GM19395 (cell line): ENCODE measurements at regions not wholly inside any gene's neighbourhood (a gene's known extent, or its start where the extent isn't known, plus 50 kb on each side); places are given as distances from the start of the nearest gene placed in this dataset.

Experiments used
- ATAC-seq: cut with Tn5 transposase; IDR thresholded peaks from one replicate; pipeline ENCODE4 v1.9.1; 2021; ENCODE audit warnings: mild to moderate bottlenecking, moderate library complexity; ENCODE audit not compliant: unreplicated experiment

DNA sequence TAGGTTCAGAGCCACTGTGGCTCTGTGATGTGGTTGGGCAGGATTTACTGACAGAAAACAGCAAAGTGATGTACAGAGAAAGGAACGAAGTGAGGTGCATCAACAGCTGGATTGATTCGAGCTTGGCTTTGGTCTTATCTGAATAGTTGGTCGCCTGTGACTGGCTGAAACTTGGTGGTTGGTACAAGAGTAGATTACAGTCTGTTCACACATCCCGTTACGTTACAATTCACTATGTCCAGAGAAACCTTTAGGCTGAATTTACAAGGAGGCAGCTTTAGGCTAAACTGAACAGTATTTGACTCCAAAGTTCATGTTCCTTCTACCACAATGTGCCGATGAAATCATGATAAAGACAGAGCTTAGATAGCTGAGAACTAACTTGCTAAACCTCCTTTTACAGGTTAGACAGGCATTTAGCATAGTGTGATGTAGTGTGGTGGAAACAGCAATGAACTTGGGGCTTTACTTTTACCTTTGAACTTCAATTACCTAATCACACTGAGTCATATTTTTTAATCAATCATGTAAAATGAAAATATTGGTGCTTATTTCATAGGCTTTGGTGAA, 210.2 kb upstream of the PUM3 start:
- ATAC-seq = no peak

GRCh38 chr9:3049636-3050035, 205.7 kb upstream of the PUM3 start:
- ATAC-seq = no peak

GRCh38 chr9:3047912-3048311, 204.0 kb upstream of the PUM3 start:
- no peak for ATAC-seq

DNA sequence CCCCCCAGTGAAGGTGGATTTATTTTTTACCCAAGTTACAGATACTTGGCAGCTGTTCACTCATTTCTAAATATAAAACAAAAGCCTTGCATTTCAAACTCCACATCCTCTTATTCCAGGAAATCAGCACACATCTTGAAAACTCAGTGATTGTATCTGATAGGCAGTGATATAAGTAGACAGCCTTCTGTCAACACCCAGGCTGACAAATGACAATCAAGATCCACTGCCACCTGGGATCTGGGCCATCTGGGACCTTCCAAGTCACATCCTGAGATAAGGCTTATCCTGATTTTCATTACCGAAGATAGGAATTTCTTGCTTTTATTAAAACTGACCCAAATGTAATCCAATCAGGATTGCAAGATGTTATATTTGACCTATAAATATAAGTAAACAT, 201.3 kb upstream of the PUM3 start:
- no peak for ATAC-seq

GRCh38 chr9:3043369-3043768, 199.5 kb upstream of the PUM3 start:
- no peak for ATAC-seq

GRCh38 chr9:3040761-3041160, 196.9 kb upstream of the PUM3 start:
- no peak for ATAC-seq

GRCh38 chr9:3036333-3036700, 192.4 kb upstream of the PUM3 start:
- no peak for ATAC-seq

DNA sequence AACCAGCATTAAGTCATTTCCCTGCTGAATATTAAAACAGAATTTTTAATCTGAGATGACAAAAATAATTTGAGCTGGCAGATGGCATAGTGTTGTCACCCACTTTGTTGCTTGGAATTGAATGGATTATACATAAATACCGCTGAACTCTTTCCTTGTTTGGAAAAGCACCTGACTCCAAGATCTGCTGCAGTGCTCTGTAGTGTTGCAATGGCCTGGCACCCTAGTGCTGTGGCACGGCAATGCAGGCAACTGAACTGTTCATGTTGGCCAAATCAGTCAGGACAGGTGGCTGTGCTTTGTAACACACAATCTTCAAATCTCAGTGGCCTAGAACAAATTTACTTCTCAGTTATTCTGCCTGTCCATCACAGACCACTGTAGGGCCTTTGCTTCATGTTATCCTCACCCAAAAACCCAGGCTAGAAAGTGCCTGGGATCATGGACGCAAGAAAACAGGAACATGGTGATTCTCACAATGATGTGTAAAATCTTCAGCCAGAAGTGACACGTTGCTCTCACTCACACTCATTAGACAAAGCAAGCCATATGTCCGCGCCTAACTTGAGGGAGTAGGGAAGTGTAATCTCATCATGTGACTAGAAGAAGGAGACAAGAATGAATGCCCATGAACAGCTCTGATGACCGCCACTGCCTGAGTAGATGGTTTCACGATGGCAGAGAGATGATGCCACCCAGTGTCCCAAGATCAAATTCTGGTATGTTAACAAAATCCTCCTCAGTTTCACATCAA, 191.9 kb upstream of the PUM3 start:
- no peak for ATAC-seq

DNA sequence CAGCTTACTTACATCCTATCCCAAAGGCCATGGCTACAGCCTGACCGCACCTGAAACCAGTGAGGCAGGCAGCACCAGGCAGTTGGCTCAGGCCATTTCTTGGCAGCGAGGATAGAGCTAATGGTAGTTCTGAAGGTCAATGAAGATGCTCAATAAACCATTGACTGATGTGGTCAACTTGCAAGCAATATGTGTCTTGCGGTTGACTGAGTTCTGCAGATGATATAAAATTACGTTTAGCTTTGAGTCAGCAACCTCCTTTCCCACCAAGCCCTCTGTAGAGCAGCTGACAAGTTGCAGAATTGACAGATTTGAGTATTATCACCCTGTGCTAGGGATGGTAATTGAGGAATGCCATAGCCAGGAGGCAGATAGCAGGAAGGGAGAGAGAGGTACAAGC, 189.0 kb upstream of the PUM3 start:
- no peak for ATAC-seq

DNA sequence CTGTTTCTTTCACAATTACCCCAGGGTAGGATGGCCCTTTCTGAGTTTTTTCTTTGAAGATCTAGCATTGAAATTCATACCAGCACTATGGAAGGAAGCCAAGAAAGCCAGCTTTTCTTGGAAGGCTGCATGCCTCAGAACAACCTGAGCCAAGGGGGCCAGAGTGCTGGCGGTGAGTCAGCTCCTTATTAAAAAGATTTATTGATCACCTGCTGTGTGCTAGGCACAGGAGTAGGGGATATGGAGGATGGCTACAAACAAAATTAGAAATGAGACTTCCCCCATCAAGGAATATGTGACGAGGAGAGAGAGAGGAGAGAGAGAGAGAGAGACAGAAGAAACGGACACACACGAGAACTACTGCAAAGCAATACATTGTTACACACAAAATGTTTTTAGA, 184.6 kb upstream of the PUM3 start:
- ATAC-seq = no peak

- no peak for ATAC-seq
Observed at GRCh38 chr9:3027210-3027609, 183.3 kb upstream of the PUM3 start.

DNA sequence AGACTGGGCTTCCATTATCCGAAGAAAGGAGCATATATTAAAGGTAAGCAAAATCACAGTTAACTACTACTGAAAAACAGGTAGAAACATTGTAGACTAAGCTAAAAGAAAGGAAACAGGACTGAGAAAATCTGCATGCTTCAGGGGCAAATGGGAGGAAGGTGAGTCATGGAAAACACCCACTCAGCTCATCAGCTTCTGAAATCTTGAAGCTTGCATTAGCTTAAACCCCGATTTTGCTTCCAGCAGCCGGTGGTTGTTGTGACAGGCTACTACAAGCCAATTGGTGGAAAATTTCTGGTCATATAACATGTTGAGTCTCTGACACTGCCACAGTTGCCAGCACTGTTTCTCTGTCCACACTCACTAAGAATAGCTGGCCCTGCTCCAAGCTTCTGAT, 179.6 kb upstream of the PUM3 start:
- ATAC-seq = no peak

- ATAC-seq = no peak
Observed at GRCh38 chr9:3018691-3019230, 174.9 kb upstream of the PUM3 start.

DNA sequence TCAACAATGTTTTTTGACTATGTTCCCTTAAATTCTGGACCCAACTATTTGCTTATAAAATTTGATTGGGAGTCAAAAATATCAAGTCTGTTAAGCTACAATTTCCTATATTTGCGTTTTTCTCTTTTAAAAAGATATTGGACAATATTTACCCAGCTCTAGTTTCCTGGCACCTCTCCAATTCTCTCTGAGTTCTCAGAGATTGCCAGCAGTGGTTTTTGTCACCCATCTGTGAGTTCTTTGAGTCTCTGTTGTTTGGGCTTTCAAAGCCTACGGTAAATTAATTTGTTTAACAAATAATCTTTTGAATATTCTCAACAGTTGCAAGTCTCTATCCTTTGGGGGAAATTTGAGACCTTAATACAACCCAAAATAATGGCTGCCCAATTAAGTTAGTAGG, 174.2 kb upstream of the PUM3 start:
- no peak for ATAC-seq

- no peak for ATAC-seq
Observed at GRCh38 chr9:3014178-3014577, 170.3 kb upstream of the PUM3 start.

DNA sequence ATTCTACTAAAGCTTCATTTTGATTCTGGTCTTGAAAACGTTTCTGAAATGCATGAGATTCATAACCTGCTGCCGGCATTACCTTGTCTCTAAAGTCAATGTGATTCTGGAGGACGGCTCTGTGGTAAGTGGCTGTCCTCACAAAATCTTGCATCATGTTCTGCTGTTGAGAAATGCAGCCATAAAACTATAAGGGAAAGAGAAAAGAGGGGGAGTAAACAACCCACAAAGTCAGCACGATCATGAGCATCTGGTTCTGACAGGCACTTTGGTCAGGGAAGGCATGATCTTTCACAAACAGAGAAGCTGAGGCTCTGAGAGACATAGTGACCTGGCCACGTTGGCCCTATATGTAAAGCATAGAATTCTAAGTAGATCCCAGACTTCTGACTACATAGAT, 168.9 kb upstream of the PUM3 start:
- ATAC-seq = no peak

- no peak for ATAC-seq
Observed at GRCh38 chr9:3012245-3012644, 168.3 kb upstream of the PUM3 start.

- ATAC-seq = no peak
Observed at GRCh38 chr9:3008091-3008490, 164.2 kb upstream of the PUM3 start.

- no peak for ATAC-seq
Observed at GRCh38 chr9:3007326-3007725, 163.4 kb upstream of the PUM3 start.

DNA sequence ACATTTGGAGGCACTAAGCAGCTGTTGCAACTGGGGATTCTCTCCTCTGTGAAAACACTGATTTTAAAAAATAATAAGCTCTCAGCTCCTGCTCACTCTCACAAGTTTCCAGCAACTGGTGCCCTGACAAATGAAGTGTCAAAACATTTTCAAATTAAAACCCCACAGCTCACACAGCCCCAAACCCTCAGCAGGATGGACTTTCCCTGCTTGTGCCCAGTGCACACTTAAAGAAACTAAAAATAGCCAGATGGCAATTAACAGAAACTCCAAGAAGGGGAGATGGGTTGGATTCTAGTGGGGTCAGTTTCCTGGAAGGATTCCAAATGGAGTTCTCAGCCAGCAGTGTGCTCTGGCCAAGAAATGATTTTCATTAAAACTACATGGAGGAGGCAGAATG, 163.0 kb upstream of the PUM3 start:
- ATAC-seq = no peak

DNA sequence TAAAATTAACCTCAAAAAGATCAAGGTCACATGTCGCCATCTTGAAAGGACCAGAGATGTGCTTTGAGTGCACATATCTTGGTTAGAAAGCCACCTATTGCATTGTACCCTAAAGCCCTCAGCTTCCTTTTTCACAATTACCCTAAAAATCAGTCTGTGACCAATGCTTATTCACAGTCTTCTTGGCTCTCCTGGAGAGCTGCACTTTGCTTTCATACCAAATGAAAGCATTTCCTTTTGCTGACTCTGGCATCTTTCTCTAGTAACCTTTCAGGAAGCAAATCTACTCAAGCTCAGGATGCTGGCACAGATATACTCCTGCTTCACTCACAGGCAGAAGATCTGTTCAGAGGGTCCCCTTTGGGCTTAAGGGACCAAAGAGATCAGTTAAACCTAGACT, 160.7 kb upstream of the PUM3 start:
- ATAC-seq = no peak

DNA sequence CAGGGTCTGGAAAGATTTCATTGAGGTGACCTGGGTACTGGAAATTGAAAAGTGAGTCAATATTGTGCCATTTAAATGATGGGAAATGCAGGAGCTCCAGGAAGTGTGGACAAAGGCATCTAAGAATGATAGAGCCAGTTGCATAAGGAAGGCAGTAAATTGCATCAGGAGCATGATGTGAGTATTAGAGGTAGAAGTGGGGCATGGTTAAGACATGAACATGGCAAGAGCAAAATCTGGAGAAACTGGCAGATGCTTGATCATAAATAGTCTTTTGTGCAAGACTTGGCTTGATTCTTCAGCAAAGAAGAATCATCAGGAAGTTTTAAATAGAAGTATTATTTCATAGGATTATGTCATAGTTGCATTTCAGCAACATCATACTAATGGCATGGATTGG, 157.4 kb upstream of the PUM3 start:
- ATAC-seq = no peak

- ATAC-seq = no peak
Observed at GRCh38 chr9:2992427-2992826, 148.5 kb upstream of the PUM3 start.
